A549 (cell line): ENCODE measurements at regions not wholly inside any gene's neighbourhood (a gene's known extent, or its start where the extent isn't known, plus 50 kb on each side); places are given as distances from the start of the nearest gene placed in this dataset.

Experiments
- ATAC-seq, 2 experiments: fragments of 200-7000 bp in 1 of 2; fragments of >200 bp in 1 of 2; cut with Nextera tagmentation in 1 of 2; cut with Tn5 transposase in 1 of 2; 3 replicates each; pipeline versions ENCODE4 v1.8.0 to v1.9.1; 2018 to 2020; ENCODE audit warnings: mild to moderate bottlenecking in 1 of 2, moderate library complexity in 1 of 2
- CTCF ChIA-PET: fragments of 300-600 bp; sonication (Branson Sonifier 250); formaldehyde crosslinking; extraction: SDS; loops from one replicate; lab custom pipeline; 2021; ENCODE audit warnings: antibody characterized with exemption, inconsistent platforms; lab: Yijun Ruan, JAX
- POLR2A ChIA-PET: fragments of 350-600 bp; formaldehyde crosslinking; extraction: SDS; loops from one replicate; lab custom pipeline; 2021; ENCODE audit warnings: antibody characterized with exemption, inconsistent platforms; lab: Yijun Ruan, JAX
- DNase-seq, 2 experiments: peaks; one replicate each; pipeline versions ENCODE4 v3.0.0 to v3.0.0-alpha.2; 2011 to 2016; ENCODE audit warnings: low read depth in 1 of 2, low spot score in 1 of 2
- FAIRE-seq: peaks from 2 replicates; lab custom pipeline; 2011; peaks lifted over from hg19 to GRCh38; lab: Jason Lieb, UNC
- H3K27ac ChIP-seq, 2 experiments: fragments of >200 bp; sonication (Bioruptor Twin); formaldehyde crosslinking; 3 replicates each; pipeline ENCODE4 v1.5.1; 2016 to 2017
- H3K4me1 ChIP-seq: fragments of >200 bp; sonication (Bioruptor Twin); formaldehyde crosslinking; 3 replicates; pipeline ENCODE4 v1.6.1; 2016
- H3K4me2 ChIP-seq: fragments of >200 bp; sonication (Bioruptor Twin); formaldehyde crosslinking; 3 replicates; pipeline ENCODE4 v1.6.1; 2016
- H3K4me3 ChIP-seq: fragments of >200 bp; sonication (Bioruptor Twin); formaldehyde crosslinking; 3 replicates; pipeline ENCODE4 v1.5.1; 2016
- H3K9me3 ChIP-seq: fragments of >200 bp; sonication (Bioruptor Twin); formaldehyde crosslinking; 3 replicates; pipeline ENCODE4 v1.6.1; 2016
- CBX2 ChIP-seq: fragments of 200-600 bp; sonication (generic); IDR thresholded peaks from 2 replicates; pipeline ENCODE4 v1.6.1; 2016; ENCODE audit warnings: low read depth, mild to moderate bottlenecking, borderline replicate concordance
- CBX8 ChIP-seq: fragments of 200-600 bp; sonication (generic); IDR thresholded peaks from 2 replicates; pipeline ENCODE4 v1.6.1; 2016
- CHD4 ChIP-seq: fragments of 200-600 bp; sonication (generic); IDR thresholded peaks from 2 replicates; pipeline ENCODE4 v1.6.1; 2016; ENCODE audit warnings: antibody characterized with exemption, mild to moderate bottlenecking, borderline replicate concordance
- FOSB ChIP-seq: fragments of 250-450 bp; sonication (Bioruptor Pico); IDR thresholded peaks from 2 replicates; pipeline ENCODE4 v1.5.0; 2020; ENCODE audit warnings: mild to moderate bottlenecking, moderate library complexity
- HEYL ChIP-seq: fragments of 250-450 bp; sonication (Bioruptor Pico); IDR thresholded peaks from 2 replicates; pipeline ENCODE4 v1.8.0; 2021; ENCODE audit warnings: mild to moderate bottlenecking, moderate library complexity
- HOXB13 ChIP-seq: fragments of 250-450 bp; sonication (Bioruptor Pico); IDR thresholded peaks from 2 replicates; pipeline ENCODE4 v1.5.0; 2020; ENCODE audit warnings: low read depth, mild to moderate bottlenecking, moderate library complexity
- JUNB ChIP-seq: fragments of >200 bp; sonication (Bioruptor Twin); formaldehyde crosslinking; IDR thresholded peaks from 2 replicates; pipeline ENCODE4 v1.6.1; 2016
- KDM5A ChIP-seq: fragments of 200-600 bp; sonication (generic); IDR thresholded peaks from 2 replicates; pipeline ENCODE4 v1.6.1; 2016; ENCODE audit warnings: antibody characterized with exemption, mild to moderate bottlenecking
- MAFK ChIP-seq: fragments of 450-650 bp; IDR thresholded peaks from 2 replicates; pipeline ENCODE4 v1.6.1; 2014; ENCODE audit not compliant: partially characterized antibody
- MAZ ChIP-seq: fragments of 150-350 bp; IDR thresholded peaks from 2 replicates; pipeline ENCODE4 v1.6.1; 2014; ENCODE audit warnings: antibody characterized with exemption, low read depth, low read length, borderline replicate concordance
- POLR2AphosphoS2 ChIP-seq: conservative IDR thresholded peaks from 2 replicates; pipeline ENCODE4 v1.6.1; 2012; ENCODE audit warnings: low read length, improper control_type of control experiment, inconsistent platforms
- RFX5 ChIP-seq: fragments of 450-650 bp; IDR thresholded peaks from 2 replicates; pipeline ENCODE4 v1.7.1; 2014; ENCODE audit warnings: antibody characterized with exemption, mild to moderate bottlenecking, moderate library complexity
- ZNF302 ChIP-seq: fragments of 250-450 bp; sonication (Bioruptor Pico); IDR thresholded peaks from 2 replicates; pipeline ENCODE4 v1.9.0; 2021; ENCODE audit warnings: inconsistent platforms, mild to moderate bottlenecking, moderate library complexity
- WGBS: methylation state at CpG from one replicate; pipeline ENCODE4 v1.1.6; 2017; ENCODE audit errors: missing lambda C conversion rate; 5-methylcytosine and 5-hydroxymethylcytosine counted together
- TF ChIP-seq, protein P1 (sequence below): IDR thresholded peaks from 2 replicates; pipeline ENCODE4 v1.6.1; 2012
- TF ChIP-seq, protein P2 (sequence below): fragments of 200-600 bp; sonication (generic); IDR thresholded peaks from 2 replicates; pipeline ENCODE4 v1.6.1; 2016; ENCODE audit warnings: antibody characterized with exemption, mild to moderate bottlenecking, moderate library complexity
- TF ChIP-seq, protein P3 (sequence below): fragments of >200 bp; sonication (Bioruptor Twin); formaldehyde crosslinking; IDR thresholded peaks from 3 replicates; pipeline ENCODE4 v1.5.1; 2016

DNA sequence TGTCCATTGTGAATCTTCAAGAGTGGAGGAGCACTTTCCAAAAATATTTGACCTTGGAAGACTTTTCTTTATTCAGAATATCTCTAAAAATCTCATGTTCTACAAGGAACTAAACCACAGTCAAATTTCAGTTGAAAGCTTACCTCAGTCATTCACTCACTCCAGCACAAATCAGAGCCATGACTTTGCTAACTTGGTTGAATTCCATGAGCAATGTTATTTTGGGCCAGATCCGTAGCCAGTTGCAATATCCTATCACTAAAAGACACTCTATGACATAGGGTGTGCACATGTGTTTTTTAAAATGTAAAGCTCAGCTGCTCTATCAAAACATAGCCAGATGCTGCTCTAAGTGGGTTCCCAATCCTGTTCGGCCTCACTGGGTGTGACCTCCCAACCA is 156.1 kb upstream of the ANKRD55 start:
- Histone ChIP-seq H3K4me2 (no peak overlapping the region), H3K9me3 (peaks cover 10% of the 10 kb centered on the region; the same call in 2 of the 3 replicates), H3K4me1 (peaks cover 3% of the 10 kb centered on the region; the same call in 1 of the 3 replicates), H3K4me3 (no peak overlapping the region), H3K27ac (no peak overlapping the region)
- ATAC-seq: no peak
- TF ChIP-seq KDM5A: no peak
- no peak for TF ChIP-seq CBX8
- TF ChIP-seq MAZ: no peak
- TF ChIP-seq CHD4: no peak
- TF ChIP-seq, protein P1, sequence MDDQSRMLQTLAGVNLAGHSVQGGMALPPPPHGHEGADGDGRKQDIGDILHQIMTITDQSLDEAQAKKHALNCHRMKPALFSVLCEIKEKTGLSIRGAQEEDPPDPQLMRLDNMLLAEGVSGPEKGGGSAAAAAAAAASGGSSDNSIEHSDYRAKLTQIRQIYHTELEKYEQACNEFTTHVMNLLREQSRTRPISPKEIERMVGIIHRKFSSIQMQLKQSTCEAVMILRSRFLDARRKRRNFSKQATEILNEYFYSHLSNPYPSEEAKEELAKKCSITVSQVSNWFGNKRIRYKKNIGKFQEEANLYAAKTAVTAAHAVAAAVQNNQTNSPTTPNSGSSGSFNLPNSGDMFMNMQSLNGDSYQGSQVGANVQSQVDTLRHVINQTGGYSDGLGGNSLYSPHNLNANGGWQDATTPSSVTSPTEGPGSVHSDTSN: no peak
- TF ChIP-seq MAFK: no peak
- TF ChIP-seq, protein P2, sequence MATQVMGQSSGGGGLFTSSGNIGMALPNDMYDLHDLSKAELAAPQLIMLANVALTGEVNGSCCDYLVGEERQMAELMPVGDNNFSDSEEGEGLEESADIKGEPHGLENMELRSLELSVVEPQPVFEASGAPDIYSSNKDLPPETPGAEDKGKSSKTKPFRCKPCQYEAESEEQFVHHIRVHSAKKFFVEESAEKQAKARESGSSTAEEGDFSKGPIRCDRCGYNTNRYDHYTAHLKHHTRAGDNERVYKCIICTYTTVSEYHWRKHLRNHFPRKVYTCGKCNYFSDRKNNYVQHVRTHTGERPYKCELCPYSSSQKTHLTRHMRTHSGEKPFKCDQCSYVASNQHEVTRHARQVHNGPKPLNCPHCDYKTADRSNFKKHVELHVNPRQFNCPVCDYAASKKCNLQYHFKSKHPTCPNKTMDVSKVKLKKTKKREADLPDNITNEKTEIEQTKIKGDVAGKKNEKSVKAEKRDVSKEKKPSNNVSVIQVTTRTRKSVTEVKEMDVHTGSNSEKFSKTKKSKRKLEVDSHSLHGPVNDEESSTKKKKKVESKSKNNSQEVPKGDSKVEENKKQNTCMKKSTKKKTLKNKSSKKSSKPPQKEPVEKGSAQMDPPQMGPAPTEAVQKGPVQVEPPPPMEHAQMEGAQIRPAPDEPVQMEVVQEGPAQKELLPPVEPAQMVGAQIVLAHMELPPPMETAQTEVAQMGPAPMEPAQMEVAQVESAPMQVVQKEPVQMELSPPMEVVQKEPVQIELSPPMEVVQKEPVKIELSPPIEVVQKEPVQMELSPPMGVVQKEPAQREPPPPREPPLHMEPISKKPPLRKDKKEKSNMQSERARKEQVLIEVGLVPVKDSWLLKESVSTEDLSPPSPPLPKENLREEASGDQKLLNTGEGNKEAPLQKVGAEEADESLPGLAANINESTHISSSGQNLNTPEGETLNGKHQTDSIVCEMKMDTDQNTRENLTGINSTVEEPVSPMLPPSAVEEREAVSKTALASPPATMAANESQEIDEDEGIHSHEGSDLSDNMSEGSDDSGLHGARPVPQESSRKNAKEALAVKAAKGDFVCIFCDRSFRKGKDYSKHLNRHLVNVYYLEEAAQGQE: no peak
- TF ChIP-seq RFX5: no peak
- TF ChIP-seq HEYL (CRISPR knock-in tag): no peak
- TF ChIP-seq HOXB13 (CRISPR knock-in tag): no peak
- no peak for TF ChIP-seq ZNF302 (CRISPR knock-in tag)
- TF ChIP-seq, protein P3, sequence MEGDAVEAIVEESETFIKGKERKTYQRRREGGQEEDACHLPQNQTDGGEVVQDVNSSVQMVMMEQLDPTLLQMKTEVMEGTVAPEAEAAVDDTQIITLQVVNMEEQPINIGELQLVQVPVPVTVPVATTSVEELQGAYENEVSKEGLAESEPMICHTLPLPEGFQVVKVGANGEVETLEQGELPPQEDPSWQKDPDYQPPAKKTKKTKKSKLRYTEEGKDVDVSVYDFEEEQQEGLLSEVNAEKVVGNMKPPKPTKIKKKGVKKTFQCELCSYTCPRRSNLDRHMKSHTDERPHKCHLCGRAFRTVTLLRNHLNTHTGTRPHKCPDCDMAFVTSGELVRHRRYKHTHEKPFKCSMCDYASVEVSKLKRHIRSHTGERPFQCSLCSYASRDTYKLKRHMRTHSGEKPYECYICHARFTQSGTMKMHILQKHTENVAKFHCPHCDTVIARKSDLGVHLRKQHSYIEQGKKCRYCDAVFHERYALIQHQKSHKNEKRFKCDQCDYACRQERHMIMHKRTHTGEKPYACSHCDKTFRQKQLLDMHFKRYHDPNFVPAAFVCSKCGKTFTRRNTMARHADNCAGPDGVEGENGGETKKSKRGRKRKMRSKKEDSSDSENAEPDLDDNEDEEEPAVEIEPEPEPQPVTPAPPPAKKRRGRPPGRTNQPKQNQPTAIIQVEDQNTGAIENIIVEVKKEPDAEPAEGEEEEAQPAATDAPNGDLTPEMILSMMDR: no peak
- TF ChIP-seq CBX2: no peak
- TF ChIP-seq POLR2AphosphoS2: no peak
- no peak for TF ChIP-seq JUNB
- DNase-seq: no peak
- 82% methylated on average over 2 of the region's 2 CpGs for WGBS
- CTCF ChIA-PET: no interaction called here
- POLR2A ChIA-PET: no interaction called here
- no peak for FAIRE-seq

DNA sequence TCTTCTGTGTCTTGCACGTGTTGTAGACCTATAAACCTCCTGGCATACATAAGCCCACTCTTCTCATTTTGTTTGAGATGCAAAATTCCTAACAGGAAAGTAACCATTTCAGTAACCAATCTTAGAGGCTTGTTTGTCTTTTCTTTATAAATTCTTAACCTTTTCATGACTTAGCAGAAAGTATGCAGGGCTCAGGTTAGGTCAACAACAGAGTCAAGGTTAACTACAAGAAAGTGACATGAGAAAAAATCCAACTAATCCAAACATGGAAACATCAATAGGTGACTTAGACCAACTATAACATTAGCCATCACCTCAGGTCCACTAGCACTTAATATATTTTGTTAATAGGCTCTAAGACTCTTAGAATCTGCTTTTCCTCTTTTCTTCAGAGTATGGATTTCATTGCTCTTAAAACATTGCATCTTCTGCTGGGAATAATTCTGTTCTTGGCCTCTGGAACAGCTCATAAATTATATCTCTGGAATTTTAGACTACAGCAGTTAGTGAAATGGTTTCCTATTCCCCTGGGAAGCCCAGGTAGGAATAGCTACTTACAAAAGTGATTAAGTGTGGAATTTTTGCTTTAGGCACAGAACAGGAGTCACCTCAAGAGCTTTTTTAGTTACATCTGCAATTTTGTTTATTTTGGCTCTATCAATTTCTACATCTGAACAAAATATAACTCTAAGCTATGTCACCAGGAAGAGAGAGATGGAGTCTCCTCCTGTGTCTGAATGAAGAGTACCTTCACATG is 155.3 kb upstream of the ANKRD55 start:
- FAIRE-seq: no peak
- CTCF ChIA-PET: no interaction called here
- Histone ChIP-seq H3K9me3 (peaks cover 5% of the 10 kb centered on the region; the same call in 1 of the 3 replicates), H3K4me3 (no peak overlapping the region), H3K4me2 (no peak overlapping the region; the same call in 2 of the 3 replicates), H3K27ac (no peak overlapping the region)
- 48% methylated on average over 1 of the region's 1 CpG for WGBS
- DNase-seq: no peak
- TF ChIP-seq FOSB (CRISPR knock-in tag): no peak
- TF ChIP-seq, all 56 proteins: peak for 0
- H3K4me1 ChIP-seq: peaks cover 3% of the 10 kb centered on the region; the same call in 1 of the 3 replicates
- no peak for ATAC-seq
- POLR2A ChIA-PET: no interaction called here

DNA sequence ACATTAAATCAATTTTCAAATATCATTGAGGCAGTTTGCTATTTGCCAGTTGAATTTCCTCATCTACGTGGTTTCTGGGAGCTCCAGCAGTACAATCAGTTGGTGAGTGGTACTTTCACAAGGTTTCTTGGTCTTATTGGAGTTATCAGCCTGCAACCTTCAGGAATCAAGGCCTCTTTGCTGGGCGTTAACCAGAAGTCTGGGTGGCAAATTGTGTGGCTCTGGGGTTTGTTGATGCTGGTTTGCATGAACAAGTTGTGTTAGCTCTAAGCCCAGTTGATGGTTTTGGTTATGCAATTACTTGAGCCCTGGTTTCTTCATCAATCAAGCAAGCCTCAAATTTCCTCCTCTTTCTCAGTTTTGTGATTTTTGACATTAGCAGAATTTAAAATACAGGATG is 152.9 kb upstream of the ANKRD55 start:
- ChIA-PET POLR2A (no interaction called here), CTCF (no interaction called here)
- ATAC-seq: no peak
- FAIRE-seq: no peak
- no peaks in the 10 kb centered on the region for H3K9me3 ChIP-seq
- TF ChIP-seq POLR2AphosphoS2: no peak
- whole genome bisulfite sequencing: 56% methylated on average over 2 of the region's 2 CpGs
- H3K4me3 ChIP-seq: no peak overlapping the region
- no peak overlapping the region for H3K4me2 ChIP-seq
- no peak overlapping the region for H3K27ac ChIP-seq
- DNase-seq: no peak
- H3K4me1 ChIP-seq: peaks cover 3% of the 10 kb centered on the region; the same call in 1 of the 3 replicates
